ENCODE measurements at regions not wholly inside any gene's neighbourhood (a gene's known extent, or its start where the extent isn't known, plus 50 kb on each side); places are given as distances from the start of the nearest gene placed in this dataset.

GRCh38 chr3:16704941-16705340, 99.7 kb upstream of the DAZL start:
- TF ChIP-seq CTCF (IDR thresholded peaks at IDR 0.05): no peak
- TF ChIP-seq REST (IDR thresholded peaks at IDR 0.05; ENCODE audit: insufficient read depth in 1 of 2, low read depth in 2 of 2, low read length in 1 of 2): no peak
- no peak for TF ChIP-seq SIN3A (IDR thresholded peaks at IDR 0.05; ENCODE audit: borderline replicate concordance, insufficient read depth, low read depth, low read length)
- no peak for TF ChIP-seq POLR2AphosphoS5 (IDR thresholded peaks at IDR 0.05; ENCODE audit: low read depth, low read length)
- TF ChIP-seq TCF7L2 (IDR thresholded peaks at IDR 0.05; ENCODE audit: low read depth, low read length): no peak

Data from Panc1 (cell line).